ENCODE measurements at regions not wholly inside any gene's neighbourhood (a gene's known extent, or its start where the extent isn't known, plus 50 kb on each side); places are given as distances from the start of the nearest gene placed in this dataset.

DNA sequence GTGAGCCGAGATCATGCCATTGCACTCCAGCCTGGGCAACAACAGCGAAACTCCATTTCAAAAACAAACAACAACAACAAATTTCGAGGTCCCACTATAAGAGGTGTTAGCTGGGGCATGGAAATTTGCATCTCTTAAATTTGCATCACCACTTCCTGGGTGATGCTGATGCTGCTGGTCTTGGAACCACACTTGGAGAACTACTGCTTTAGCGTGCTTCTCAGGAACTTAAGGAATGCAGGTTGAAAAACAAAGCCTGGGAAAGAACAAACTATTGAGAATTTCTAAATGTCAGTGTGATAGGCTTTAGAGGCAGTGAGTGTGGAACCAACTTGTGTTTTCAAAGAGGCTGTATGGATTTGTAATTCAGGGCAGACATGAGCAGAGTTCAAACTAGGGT is 858.4 kb upstream of the ARPP21 start:
- H3K27ac Mint-ChIP-seq = no peak overlapping the region
- intact Hi-C loops (cut with micrococcal nuclease) = no loop called here
- H3K4me3 Mint-ChIP-seq = no peak overlapping the region
- H3K4me1 Mint-ChIP-seq (ENCODE audit: low read depth) = no peaks in the 10 kb centered on the region
- peaks cover 7% of the 10 kb centered on the region for H3K9me3 Mint-ChIP-seq
- POLR2A ChIA-PET = no interaction called here
- DNase-seq = no peak
- H3K36me3 Mint-ChIP-seq = no peaks in the 10 kb centered on the region
- no peaks in the 10 kb centered on the region for H3K27me3 Mint-ChIP-seq
- CTCF ChIA-PET = no interaction called here

DNA sequence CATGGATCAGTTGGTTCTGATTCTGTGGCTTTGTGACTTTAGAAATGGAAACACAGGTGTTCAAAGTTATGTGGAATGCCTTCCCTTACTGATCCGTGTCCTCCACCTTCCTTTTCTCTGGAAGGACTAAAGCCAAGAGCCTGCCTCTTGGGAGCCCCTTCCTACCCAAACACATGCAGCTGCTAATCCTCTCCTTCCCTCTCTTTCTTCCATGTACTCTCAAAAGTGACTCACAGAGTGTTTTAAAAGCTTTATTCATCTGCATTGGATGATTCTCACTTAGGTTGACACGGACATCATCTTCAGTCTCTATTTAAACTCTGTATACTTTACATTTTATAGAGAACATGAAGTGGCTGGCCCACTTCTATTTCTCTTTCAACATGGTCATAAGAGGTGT is 856.5 kb upstream of the ARPP21 start:
- ChIA-PET POLR2A (no interaction called here), CTCF (no interaction called here)
- DNase-seq = no peak
- intact Hi-C loops (cut with micrococcal nuclease) = no loop called here
- no peaks in the 10 kb centered on the region for H3K27me3 Mint-ChIP-seq
- no peaks in the 10 kb centered on the region for H3K4me1 Mint-ChIP-seq (ENCODE audit: low read depth)
- H3K36me3 Mint-ChIP-seq = no peaks in the 10 kb centered on the region
- H3K4me3 Mint-ChIP-seq = no peak overlapping the region
- H3K27ac Mint-ChIP-seq = no peak overlapping the region
- peaks cover 9% of the 10 kb centered on the region for H3K9me3 Mint-ChIP-seq

DNA sequence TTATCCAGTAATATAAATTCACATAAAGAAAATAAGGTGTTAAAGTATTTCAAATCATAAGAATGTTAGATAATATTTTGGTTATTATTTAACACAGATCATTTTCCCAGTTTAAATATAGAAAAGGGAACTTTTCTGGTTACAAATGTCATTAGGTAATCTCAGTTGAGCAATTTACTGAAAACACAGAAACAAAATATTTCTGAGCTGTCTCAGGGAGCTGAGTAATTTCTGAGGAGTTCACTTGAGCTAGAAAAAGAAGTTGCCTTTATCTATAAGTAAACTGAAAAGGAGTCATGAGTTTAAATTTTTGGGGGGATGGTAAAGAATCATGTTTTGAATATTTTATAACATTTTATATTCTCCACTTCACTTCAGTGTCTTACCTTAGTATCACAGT is 855.4 kb upstream of the ARPP21 start:
- H3K36me3 Mint-ChIP-seq = no peaks in the 10 kb centered on the region
- no peak for DNase-seq
- ChIA-PET CTCF (no interaction called here), POLR2A (no interaction called here)
- no peak overlapping the region for H3K4me3 Mint-ChIP-seq
- H3K9me3 Mint-ChIP-seq = peaks cover 9% of the 10 kb centered on the region
- H3K27me3 Mint-ChIP-seq = no peaks in the 10 kb centered on the region
- no peaks in the 10 kb centered on the region for H3K4me1 Mint-ChIP-seq (ENCODE audit: low read depth)
- H3K27ac Mint-ChIP-seq = no peak overlapping the region
- intact Hi-C loops (cut with micrococcal nuclease) = no loop called here

DNA sequence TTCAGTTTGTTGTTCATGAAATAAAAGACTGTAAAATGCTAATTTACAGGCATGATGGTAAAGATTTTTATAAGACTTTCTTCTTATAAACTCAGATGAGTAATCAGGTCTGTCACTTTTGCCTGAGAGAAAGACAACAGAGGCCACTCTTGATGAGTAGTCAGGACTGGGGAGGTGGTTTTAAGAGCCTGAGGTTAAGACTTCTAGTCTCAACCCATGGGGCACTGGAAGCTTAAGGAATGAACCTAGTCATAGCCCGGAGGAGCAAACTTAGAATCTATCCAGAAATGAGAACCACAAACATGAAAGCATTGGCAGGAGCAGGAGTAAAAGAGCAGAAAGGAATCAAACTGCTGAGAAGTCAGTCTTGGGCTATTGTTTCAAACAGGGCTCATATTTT is 846.3 kb upstream of the ARPP21 start:
- POLR2A ChIA-PET = no interaction called here
- Mint-ChIP-seq H3K36me3 (no peaks in the 10 kb centered on the region), H3K4me3 (no peak overlapping the region), H3K27ac (no peak overlapping the region), H3K4me1 (ENCODE audit: low read depth) (no peaks in the 10 kb centered on the region), H3K27me3 (no peaks in the 10 kb centered on the region), H3K9me3 (no peaks in the 10 kb centered on the region)
- no peak for DNase-seq
- CTCF ChIA-PET = no interaction called here
- intact Hi-C loops (cut with micrococcal nuclease) = no loop called here

DNA sequence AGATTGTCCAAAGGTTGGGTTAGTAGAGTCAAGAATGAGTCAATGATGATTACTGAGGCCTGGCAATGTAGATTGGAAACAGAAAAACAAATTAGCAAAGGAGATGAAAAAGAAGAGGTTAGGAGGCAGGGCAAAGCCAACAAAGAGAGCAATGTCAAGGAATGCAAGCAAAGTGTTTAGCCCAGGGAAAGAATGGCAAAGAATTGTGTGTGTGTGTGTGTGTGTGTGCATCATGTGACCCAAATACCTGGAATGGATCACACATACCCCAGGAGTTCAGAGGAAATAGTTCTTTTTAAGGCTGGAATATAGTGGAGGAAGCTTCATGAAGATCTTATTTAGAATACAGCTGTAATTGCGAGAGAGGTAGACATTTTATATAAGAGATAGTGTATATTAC is 831.7 kb upstream of the ARPP21 start:
- peaks cover 3% of the 10 kb centered on the region for H3K9me3 Mint-ChIP-seq
- H3K4me1 Mint-ChIP-seq (ENCODE audit: low read depth) = no peaks in the 10 kb centered on the region
- no peak overlapping the region for H3K4me3 Mint-ChIP-seq
- no peaks in the 10 kb centered on the region for H3K36me3 Mint-ChIP-seq
- CTCF ChIA-PET = no interaction called here
- H3K27me3 Mint-ChIP-seq = no peaks in the 10 kb centered on the region
- no peak for DNase-seq
- intact Hi-C loops (cut with micrococcal nuclease) = no loop called here
- POLR2A ChIA-PET = no interaction called here
- H3K27ac Mint-ChIP-seq = no peak overlapping the region

DNA sequence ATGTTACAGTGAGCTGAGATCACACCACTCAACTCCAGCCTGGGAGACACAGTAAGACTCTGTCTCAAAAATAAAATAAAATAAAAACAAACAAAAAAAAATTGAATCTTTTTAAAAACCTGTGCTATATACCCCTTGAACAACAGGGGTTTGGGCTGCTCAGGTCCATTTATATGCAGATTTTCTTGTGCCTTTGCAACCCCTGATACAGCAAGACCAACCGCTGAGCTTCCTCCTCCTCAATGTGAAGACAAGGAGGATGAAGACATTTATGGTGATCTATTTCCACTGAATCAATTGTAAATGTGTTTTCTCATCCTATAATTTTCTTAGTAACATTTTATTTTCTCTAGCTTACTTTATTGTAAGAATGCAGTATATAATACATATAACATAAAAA is 831.0 kb upstream of the ARPP21 start:
- Mint-ChIP-seq H3K4me3 (no peak overlapping the region), H3K27ac (no peak overlapping the region), H3K36me3 (no peaks in the 10 kb centered on the region), H3K9me3 (peaks cover 3% of the 10 kb centered on the region), H3K4me1 (ENCODE audit: low read depth) (no peaks in the 10 kb centered on the region), H3K27me3 (no peaks in the 10 kb centered on the region)
- no peak for DNase-seq
- intact Hi-C loops (cut with micrococcal nuclease) = no loop called here
- POLR2A ChIA-PET = no interaction called here
- CTCF ChIA-PET = no interaction called here

DNA sequence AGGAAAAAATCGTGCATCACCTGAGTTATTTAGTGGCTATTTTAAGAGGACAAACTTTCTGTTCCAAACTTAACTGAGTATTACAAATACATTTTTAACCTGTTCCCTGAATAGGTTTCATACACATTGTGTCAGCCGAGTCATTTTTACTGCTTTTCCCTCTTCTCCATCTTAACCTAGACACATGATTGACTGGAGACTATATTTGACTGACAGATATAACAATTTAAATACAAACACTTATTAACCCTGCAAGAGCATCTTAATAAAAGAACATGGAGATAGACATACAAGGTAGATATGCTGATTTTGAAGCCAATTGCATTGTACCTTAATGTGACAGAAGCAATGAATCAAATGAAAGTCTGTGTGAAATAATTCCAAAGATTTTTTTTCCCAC is 810.5 kb upstream of the ARPP21 start:
- Mint-ChIP-seq H3K27me3 (no peaks in the 10 kb centered on the region), H3K4me3 (no peak overlapping the region)
- POLR2A ChIA-PET = no interaction called here

DNA sequence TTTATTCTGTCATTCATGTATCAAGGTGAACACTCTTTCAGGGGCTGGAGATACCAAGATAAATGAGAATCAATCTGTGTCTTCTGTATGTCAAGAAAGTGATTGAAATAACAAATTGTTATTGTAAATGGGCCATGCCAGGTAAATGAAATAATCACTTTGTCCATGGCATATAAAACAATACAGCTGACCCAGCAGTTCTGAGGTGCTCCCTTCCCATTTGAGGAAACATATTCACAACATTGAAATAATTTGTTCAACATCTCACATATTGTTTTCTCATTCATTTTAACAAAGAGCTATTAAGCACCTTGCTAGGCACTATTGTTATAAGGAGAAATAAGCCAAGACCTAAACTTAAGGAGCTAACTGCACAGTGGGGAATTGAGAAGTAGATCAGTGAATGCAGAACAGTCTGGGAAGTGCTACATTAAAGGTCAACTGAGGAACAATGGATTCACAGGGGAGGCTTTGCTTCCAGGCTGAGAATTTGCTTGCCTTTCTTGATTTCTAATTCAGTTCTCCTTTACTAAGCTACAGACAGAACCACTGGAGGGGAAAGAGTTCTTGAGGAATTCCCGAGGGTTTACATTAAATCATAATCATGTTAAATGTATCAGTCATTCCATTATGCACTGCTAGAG is 806.3 kb upstream of the ARPP21 start:
- POLR2A ChIA-PET = no interaction called here
- CTCF ChIA-PET = no interaction called here
- peaks cover 3% of the 10 kb centered on the region for H3K9me3 Mint-ChIP-seq

More for the DNA sequence above, 810.5 kb upstream of the ARPP21 start:
- H3K36me3 Mint-ChIP-seq = no peaks in the 10 kb centered on the region
- no peaks in the 10 kb centered on the region for H3K4me1 Mint-ChIP-seq (ENCODE audit: low read depth)
- CTCF ChIA-PET = no interaction called here
- DNase-seq = no peak
- intact Hi-C loops (cut with micrococcal nuclease) = no loop called here
- no peak overlapping the region for H3K27ac Mint-ChIP-seq
- H3K9me3 Mint-ChIP-seq = peaks cover 13% of the 10 kb centered on the region

DNA sequence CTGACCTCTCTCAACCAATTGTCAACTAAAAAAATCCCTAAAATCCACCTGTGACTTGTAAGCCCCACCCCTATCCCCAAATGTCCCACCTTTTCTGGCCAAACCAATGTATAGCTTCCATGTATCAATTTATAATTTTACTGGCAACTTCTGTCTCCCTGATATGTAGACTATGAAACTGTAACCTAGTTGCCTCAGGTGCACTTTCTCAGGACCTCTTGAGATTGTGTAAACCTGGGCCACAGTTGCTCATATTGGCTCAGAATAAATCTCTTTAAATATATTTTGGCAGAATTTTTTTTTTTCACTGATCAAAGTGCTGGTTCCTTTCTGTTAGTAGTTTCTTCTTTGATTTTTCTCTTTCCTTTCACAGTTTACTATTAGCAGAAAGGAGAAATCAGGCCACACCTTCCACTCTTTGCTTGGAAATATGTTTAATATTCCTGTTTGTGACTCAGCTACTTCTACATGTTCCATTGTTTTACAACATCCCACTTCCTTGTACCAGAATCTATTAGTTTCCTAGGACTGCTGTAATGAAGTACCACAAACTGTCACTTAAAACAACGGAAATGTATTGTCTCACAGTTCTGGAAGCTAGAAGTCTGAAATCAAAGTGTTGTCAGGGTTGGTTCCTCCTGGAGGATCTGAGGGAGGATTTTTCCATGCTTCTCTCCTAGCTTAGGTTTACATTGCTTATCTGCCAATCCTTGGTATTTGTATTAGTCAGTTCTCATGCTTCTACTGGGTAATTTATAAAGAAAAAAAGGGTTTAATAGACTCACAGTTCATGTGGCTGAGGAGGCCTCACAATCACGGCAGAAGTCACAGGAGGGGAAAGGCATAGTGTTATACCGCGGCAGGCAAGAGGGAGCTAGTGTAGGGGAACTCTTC is 801.2 kb upstream of the ARPP21 start:
- Mint-ChIP-seq H3K36me3 (no peaks in the 10 kb centered on the region), H3K27me3 (no peaks in the 10 kb centered on the region), H3K27ac (no peak overlapping the region), H3K9me3 (no peaks in the 10 kb centered on the region), H3K4me1 (ENCODE audit: low read depth) (no peaks in the 10 kb centered on the region), H3K4me3 (no peak overlapping the region)
- DNase-seq = no peak
- ChIA-PET POLR2A (no interaction called here), CTCF (no interaction called here)
- intact Hi-C loops (cut with micrococcal nuclease) = no loop called here

More for the DNA sequence above, 806.3 kb upstream of the ARPP21 start:
- no peaks in the 10 kb centered on the region for H3K4me1 Mint-ChIP-seq (ENCODE audit: low read depth)
- no peak for DNase-seq
- no peaks in the 10 kb centered on the region for H3K36me3 Mint-ChIP-seq
- no peak overlapping the region for H3K27ac Mint-ChIP-seq
- H3K27me3 Mint-ChIP-seq = no peaks in the 10 kb centered on the region
- intact Hi-C loops (cut with micrococcal nuclease) = no loop called here
- H3K4me3 Mint-ChIP-seq = no peak overlapping the region

DNA sequence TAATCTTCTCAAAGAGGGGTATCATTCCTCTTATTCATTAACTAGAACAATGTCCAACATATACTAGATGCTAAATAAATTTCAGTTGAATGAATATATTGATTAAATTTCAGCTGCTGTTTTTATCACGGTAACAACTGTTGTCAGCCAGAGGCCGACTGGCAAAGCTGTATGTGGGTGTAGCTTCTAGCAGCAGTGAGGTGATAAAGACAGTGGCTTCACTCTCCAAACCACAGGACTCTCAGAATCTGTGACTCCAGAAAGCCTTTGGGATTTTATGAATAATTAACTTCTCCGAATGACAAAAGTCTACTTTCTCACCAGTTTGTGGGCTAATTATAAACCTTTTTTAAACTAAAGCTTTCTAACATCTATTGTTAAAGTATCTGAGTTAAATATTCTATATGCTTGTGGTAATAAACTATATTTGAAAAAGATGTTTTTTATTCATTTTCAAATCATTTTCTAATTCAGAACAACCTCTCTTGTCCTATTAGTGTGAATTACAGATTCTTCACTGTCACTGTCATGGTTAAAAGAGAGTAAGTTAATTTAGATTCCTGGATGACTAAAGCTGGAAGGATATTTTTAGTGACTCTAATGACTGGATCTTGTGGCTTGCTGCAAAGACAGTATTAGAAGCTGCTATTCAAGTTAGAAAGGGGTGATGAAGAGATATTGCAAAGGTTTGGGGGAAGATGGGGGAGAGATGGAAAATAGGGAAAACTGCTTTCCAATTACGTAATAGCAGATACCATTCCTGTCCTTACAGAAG is 796.4 kb upstream of the ARPP21 start:
- no peaks in the 10 kb centered on the region for H3K36me3 Mint-ChIP-seq
- CTCF ChIA-PET = no interaction called here

DNA sequence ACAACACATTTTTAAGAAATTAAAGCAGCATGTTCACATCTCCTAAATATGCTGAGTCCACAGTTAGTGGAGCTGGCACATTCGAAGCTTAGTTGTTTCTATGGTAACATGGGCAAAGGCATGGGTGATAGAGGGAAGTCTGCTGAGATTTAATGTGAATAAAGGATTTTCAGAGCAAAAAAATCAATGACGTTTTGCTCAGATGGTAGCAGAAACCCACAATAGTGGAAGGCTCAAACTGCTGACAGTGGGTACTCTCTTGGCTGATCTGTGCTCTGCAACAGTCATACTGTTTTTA is 795.1 kb upstream of the ARPP21 start:
- CTCF ChIA-PET = no interaction called here
- DNase-seq = no peak
- Mint-ChIP-seq H3K9me3 (no peaks in the 10 kb centered on the region), H3K4me1 (ENCODE audit: low read depth) (no peaks in the 10 kb centered on the region), H3K4me3 (no peak overlapping the region), H3K27ac (no peak overlapping the region), H3K36me3 (no peaks in the 10 kb centered on the region), H3K27me3 (no peaks in the 10 kb centered on the region)
- POLR2A ChIA-PET = no interaction called here
- intact Hi-C loops (cut with micrococcal nuclease) = no loop called here

More for the DNA sequence above, 796.4 kb upstream of the ARPP21 start:
- Mint-ChIP-seq H3K4me3 (no peak overlapping the region), H3K27ac (no peak overlapping the region), H3K27me3 (no peaks in the 10 kb centered on the region), H3K4me1 (ENCODE audit: low read depth) (no peaks in the 10 kb centered on the region), H3K9me3 (no peaks in the 10 kb centered on the region)
- POLR2A ChIA-PET = no interaction called here
- no peak for DNase-seq
- intact Hi-C loops (cut with micrococcal nuclease) = no loop called here

DNA sequence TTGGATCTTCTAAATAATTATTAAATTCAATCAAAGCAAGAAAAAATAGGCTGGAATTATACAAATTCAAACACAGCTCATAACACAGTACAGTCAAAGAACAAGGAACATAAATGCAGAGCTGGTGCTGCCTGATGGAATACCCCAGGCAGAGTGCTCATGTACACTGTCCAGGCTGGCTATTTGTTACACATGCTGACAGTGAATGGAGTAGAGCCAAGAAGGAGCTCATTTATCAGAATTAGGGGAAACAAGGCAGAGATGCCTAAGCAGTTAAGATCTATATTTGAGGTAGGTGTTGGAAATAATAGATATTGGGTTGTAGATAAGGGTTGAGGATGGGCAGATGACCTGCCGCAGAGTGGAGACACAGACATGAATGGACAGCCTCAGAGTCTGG is 788.2 kb upstream of the ARPP21 start:
- intact Hi-C loops (cut with micrococcal nuclease) = no loop called here
- Mint-ChIP-seq H3K4me3 (no peak overlapping the region), H3K27ac (no peak overlapping the region), H3K27me3 (no peaks in the 10 kb centered on the region), H3K9me3 (no peaks in the 10 kb centered on the region), H3K4me1 (ENCODE audit: low read depth) (no peaks in the 10 kb centered on the region), H3K36me3 (no peaks in the 10 kb centered on the region)
- ChIA-PET CTCF (no interaction called here), POLR2A (no interaction called here)
- no peak for DNase-seq

Data from activated CD4-positive, alpha-beta memory T cell treated with anti-CD3 and anti-CD28 coated beads for 36 hours (primary cell).